G401 (cell line): ENCODE measurements at regions not wholly inside any gene's neighbourhood (a gene's known extent, or its start where the extent isn't known, plus 50 kb on each side); places are given as distances from the start of the nearest gene placed in this dataset.

ENCODE experiments used
- DNase-seq: peaks from one replicate; pipeline ENCODE4 v3.0.0-alpha.2; 2015; ENCODE audit warnings: low spot score
- in situ Hi-C: cut with HindIII; loops from 2 replicates; pipeline ENCODE4 v1.10.0; 2016; ENCODE audit warnings: low sequenced_read_pairs, mixed read lengths

DNA sequence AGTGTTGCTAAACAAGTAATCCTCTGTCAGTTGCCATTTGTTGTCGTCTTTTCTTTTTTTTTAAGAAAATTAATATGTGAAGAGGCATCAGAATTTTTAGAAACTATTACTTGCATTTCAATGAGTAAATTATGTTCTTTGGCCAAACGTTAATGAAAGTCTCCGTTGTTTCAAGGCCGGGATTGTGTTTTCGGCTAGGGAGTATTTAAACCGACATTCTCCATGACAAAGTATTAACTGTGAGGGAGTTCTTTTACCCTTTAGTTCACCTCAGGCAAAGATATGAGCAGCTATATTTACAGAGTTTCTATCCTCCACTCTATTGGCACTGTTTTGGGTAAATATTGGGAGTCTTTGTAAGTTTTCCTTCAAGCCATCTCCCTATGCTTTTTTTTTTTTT lies 668.9 kb downstream of the METTL15 start:
- DNase-seq: no peak
- in situ Hi-C loops: no loop called here

DNA sequence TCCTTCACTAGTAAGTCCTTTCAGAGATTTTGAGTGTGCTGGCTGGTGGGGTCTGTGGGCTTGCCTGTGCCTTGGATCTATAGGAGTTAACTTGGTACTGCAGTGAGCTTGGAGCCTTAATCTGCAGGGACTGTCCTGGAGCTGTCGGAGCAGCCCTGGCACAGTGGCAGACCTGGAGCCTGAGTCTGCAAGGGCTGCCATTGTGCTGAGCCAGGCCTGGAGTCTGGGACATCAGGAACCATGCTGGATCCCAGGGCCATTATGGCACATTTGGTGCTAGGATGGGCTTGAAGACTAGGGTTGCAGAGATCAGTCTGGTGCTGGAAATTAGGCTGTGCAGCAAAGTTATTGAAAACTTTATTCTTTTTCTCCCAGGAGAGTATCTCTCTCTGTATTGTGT lies 665.4 kb downstream of the METTL15 start:
- no peak for DNase-seq
- in situ Hi-C loops: no loop called here

DNA sequence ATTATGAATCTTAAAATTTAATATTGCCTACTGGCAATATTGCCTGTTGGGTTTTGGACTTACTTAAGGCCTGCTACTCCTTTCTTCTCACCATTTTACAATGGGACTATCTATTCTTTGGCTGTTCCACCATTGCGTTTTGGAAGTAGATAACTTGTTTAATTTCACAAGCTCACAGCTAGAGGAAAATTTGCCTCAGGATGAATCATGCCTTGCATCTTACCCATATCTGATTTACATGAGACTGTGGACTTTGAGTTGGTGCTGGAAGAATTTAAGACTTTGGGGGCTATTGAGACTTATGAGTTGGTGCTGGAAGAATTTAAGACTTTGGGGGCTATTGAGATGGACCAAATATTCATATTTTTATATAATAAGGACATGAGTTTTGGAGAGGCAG lies 662.6 kb downstream of the METTL15 start:
- in situ Hi-C loops: no loop called here

GRCh38 chr11:28767574-28767973 lies 659.4 kb downstream of the METTL15 start:
- in situ Hi-C loops: no loop called here
- DNase-seq: no peak

More for the DNA sequence above, 662.6 kb downstream of the METTL15 start:
- no peak for DNase-seq

DNA sequence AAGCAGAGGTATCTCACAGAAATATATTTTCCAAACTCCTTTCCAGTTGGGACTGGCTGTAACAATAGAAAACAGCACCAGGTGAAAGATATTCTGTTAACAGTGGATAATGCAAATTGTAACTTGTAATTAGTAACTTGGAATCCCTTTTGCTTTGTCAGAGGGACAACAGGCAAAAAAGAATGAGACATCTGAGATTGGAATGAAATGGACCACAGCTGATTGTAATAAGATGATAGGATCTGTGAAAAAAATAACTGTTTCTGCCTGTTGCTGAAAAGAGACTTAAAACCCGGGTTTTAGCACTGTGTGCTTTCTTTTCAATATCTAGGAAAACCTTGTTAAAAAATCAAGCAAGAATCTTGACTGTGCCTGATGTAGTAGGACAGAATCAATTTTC lies 655.7 kb downstream of the METTL15 start:
- in situ Hi-C loops: no loop called here
- DNase-seq: no peak

DNA sequence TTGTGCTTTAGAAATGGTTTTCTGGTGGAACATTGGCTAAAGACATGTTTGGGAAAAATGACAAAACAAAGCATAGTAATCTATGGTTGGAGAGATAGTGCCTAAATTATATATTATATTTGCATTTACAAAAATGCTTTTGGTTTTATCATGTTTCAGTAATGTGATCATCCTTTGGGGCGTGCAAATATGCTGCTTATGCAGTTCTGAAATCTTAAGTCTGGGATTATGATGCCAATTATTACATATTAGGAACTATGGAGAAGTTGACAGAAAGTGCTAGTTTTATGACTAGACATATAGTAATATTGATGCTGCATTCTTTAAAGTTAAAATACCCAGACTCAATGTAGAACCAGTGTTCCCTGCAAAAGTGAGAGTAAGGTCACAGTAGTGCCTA lies 655.0 kb downstream of the METTL15 start:
- DNase-seq: no peak
- in situ Hi-C loops: no loop called here

GRCh38 chr11:28760676-28761390 lies 652.6 kb downstream of the METTL15 start:
- in situ Hi-C loops: no loop called here
- no peak for DNase-seq

- no peak for DNase-seq
- in situ Hi-C loops: no loop called here
Measured at GRCh38 chr11:28759311-28759710, 651.1 kb downstream of the METTL15 start.

DNA sequence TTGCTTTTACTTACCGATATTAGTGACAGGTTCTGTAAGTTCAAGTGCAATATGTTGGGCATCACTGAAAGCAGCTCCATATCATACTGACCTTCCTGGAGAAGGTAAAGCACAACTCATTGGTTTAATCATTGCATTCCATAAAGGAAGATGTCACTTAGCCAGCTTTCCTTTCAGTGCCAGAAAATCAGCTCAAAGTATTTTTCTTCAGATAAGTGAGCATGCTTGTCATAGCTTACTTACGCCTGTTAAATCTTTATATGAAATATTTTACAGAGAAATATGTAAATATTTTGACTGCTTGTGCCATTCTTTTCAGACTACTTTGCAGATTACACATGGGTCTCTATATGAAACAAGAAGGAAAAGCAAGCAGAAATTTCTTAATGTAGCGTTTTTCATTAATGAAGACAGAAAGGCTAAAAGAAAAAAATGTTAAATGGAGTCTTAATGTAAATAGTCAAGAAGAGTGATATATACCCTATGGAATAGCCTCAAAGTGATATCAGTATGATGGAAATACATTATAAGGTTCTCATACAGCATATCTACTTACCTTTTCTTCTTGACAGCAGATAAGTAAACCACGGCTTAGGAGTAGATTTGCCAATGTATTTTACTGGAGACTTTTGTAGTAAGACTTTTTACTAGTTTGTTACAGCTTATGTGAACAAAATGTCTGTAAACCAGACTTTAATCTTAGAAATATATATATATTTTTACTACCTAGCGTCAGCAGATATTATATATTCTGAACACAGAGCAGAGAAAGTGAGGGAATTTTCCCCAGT lies 649.7 kb downstream of the METTL15 start:
- in situ Hi-C loops: no loop called here
- no peak for DNase-seq

DNA sequence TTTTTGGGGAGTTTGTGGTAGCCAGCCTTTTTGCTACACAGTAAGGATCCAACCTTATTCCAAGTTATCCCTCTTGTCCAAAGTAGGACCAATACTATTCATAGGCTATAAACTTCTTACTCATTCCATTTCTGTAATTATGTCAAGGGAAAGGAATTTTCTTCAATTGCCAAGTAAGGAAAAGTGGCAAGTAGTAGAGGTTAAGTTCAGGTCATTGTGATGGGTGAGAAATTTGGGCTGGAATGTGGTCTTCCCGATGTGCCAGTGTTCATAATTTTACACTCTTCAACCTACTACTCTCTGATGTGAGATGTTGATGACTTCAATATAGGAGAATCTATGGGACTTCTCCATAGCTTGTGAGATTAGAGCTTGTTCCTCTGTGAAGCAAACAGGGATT lies 648.8 kb downstream of the METTL15 start:
- no peak for DNase-seq
- in situ Hi-C loops: no loop called here

DNA sequence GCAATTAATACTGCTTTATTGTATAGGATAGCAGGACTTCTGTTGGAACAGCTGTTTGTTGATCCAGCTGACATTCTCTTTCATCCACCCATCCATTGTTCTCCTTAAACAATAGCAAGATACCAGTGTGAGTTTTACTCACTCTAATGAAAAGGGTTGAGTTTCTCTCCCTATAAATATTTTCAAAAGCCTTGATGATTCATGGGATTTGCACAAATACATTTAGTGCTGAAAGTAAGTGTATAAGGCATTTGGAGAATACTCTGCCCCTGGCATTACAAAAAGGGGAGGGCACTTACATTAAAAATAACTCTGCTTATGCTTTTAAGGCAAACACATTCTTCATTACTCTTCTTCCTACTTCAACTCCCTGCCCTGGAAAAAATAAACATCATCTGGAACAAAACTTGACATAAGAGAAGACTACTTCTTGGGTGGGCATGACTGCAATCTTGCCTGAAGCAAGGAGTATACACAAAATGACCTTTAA lies 634.9 kb downstream of the METTL15 start:
- in situ Hi-C loops: no loop called here

DNA sequence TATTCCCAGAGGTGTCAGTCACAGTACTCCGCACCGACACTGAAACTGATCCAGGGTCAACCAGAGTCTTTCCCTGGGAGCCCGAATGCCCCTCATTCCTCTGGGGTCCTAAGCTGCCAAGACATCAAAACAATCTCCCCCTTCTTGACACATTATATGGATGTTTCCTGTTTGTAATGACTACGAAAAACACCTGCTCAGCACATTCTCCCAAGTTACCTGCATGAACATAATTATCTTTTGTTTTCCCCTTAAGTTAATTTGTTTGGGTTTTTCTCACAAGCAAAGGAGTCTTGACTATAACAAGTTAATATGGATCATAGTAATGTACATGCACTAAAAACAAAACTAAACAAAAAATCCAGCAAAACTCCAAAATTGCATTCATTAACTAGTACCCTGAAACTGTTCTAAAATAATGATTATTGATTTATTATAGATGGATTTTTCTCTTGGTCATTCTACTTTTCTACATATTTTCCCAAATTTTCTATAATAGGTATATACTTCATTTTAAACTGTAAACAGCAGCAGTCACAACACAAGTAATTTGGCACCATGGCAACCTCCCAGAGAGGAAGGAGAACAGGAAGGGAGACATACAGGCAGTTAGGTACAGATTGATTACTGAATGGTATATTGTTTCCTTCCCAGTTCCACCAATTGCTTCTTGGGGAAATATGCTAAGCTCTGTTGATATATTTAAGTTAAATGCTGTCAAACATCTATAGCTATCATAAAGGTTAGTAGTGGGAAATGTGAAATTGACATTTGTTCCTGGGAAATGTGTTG lies 631.5 kb downstream of the METTL15 start:
- in situ Hi-C loops: no loop called here
- DNase-seq: no peak

More for the DNA sequence above, 634.9 kb downstream of the METTL15 start:
- no peak for DNase-seq

GRCh38 chr11:28738549-28738948 lies 630.4 kb downstream of the METTL15 start:
- no peak for DNase-seq
- in situ Hi-C loops: no loop called here

GRCh38 chr11:28736256-28736655 lies 628.1 kb downstream of the METTL15 start:
- in situ Hi-C loops: no loop called here
- DNase-seq: no peak

DNA sequence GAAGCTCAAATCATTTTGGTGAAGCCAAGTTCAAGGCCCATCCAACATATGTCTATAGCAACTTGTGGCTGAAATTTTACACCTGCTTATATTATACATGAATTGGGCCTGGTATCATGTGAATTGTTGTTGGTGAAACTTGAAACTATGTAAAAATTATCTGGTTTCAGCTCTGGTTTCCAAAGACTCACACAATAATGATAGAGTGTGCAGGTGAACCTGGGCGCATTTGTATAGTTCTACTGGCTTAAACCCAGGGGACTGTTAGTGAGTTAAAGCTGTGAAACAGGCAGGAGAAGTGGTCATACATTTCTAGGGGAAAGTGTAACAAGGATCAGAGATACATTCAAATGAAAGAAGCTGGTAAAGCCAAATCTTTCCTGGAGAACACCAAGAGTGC lies 627.3 kb downstream of the METTL15 start:
- DNase-seq: no peak
- in situ Hi-C loops: no loop called here

DNA sequence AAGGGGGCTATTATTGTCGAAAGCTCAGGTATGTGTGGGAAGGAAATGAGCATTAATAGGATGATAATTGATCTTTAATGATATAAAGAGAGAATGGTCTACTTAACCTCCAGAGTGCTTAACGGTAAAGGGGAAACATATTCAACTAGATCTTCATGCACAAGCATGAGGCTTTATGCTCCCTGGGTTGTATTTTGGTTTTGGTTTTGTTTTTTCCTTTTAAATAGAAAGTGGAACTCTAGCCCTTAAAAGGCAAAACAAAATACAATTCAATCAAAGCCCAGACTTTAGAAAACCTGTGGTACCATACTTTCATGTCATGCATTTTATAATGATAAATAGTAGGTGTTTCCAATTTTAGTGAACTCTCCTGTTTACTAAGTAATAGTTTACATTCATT lies 622.7 kb downstream of the METTL15 start:
- in situ Hi-C loops: no loop called here

GRCh38 chr11:28730336-28730735 lies 622.1 kb downstream of the METTL15 start:
- in situ Hi-C loops: no loop called here
- no peak for DNase-seq

More for the DNA sequence above, 622.7 kb downstream of the METTL15 start:
- no peak for DNase-seq

DNA sequence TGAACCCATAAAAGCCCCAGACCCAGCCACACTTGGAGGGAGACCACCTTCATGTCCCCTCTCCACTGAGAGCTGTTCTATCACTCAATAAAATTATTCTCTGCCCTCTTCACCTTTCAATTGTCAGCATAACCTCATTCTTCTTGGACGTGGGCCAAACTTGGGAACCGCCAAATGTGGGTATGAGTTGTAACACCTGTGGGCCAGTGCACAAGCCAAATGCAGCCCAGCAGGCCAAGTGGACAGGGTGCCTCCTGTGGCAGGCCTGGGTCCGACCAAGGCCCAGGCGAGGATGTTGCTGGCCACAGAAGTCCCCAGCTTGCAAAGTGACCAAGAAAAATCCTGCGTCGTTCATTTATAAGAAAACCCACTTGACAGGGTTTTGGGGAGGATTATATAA lies 621.2 kb downstream of the METTL15 start:
- DNase-seq: no peak
- in situ Hi-C loops: no loop called here

DNA sequence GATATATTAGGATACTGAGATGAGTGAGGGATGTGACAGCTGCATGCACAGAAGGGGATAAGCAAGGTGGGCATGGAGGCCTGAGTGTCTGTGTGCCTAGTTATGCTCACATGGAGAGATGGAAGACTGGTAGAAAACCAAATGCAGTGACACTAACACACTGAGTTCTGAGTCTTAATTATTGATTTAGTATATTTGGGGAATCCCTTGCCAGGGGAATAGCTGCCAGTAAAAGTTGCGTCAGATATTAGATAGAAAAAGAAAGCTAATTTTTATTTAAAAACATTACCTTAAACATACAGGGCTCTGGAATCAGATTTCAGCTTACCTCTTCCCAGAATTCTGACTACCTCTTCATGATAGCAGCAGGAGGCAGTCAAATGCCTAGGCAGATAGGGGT lies 620.5 kb downstream of the METTL15 start:
- DNase-seq: no peak
- in situ Hi-C loops: no loop called here

DNA sequence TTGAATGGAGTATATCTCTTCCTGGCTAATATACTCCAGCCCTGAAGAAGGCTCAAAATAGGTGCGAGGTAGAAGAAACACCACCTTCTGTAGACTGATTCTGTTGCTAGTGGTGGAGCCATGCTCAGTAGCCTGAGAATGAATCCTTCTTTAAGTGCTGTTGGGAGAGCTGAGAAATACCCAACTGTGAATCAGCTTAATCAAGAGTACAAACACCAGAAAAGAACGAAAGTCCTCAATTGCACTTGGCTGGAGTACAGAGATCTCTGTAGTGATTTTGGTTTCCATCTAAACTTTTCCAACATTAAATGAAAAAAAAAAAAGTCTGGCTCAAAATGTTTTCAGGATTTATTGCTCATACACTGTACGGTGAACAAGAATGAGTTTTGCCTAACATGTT lies 619.1 kb downstream of the METTL15 start:
- in situ Hi-C loops: no loop called here
- no peak for DNase-seq
